KMS-11 (cell line): ENCODE measurements at regions not wholly inside any gene's neighbourhood (a gene's known extent, or its start where the extent isn't known, plus 50 kb on each side); places are given as distances from the start of the nearest gene placed in this dataset.

ENCODE experiments used
- H2AFZ ChIP-seq: fragments of 200-600 bp; sonication (generic); 2 replicates; pipeline ENCODE4 v1.6.1; 2016; ENCODE audit warnings: antibody characterized with exemption, mixed run types, low read depth
- H3K27ac ChIP-seq: fragments of 200-600 bp; sonication (generic); 2 replicates; pipeline ENCODE4 v1.6.1; 2016; ENCODE audit warnings: mild to moderate bottlenecking, mixed run types
- H3K27me3 ChIP-seq: fragments of 200-600 bp; sonication (generic); 2 replicates; pipeline ENCODE4 v1.6.1; 2017; ENCODE audit warnings: mild to moderate bottlenecking, low read depth, mixed run types, moderate library complexity; ENCODE audit not compliant: insufficient read depth
- H3K36me3 ChIP-seq: fragments of 200-600 bp; sonication (generic); 2 replicates; pipeline ENCODE4 v1.6.1; 2017; ENCODE audit warnings: mild to moderate bottlenecking, mixed run types; ENCODE audit not compliant: insufficient read depth
- H3K4me1 ChIP-seq: fragments of 200-600 bp; sonication (generic); 2 replicates; pipeline ENCODE4 v1.6.1; 2016; ENCODE audit warnings: mild to moderate bottlenecking, low read depth, mixed run types; ENCODE audit not compliant: poor library complexity, severe bottlenecking
- H3K4me2 ChIP-seq: fragments of 200-600 bp; sonication (generic); 2 replicates; pipeline ENCODE4 v1.7.0; 2016; ENCODE audit warnings: mild to moderate bottlenecking, mixed run types
- H3K4me3 ChIP-seq: fragments of 200-600 bp; sonication (generic); IDR thresholded peaks from 2 replicates; pipeline ENCODE4 v1.6.1; 2017; ENCODE audit warnings: low read depth, low read length, mixed read lengths; ENCODE audit not compliant: insufficient read depth
- H3K79me2 ChIP-seq: fragments of 200-600 bp; sonication (generic); 2 replicates; pipeline ENCODE4 v1.6.1; 2016; ENCODE audit warnings: low read depth, mixed run types; ENCODE audit not compliant: insufficient read depth
- H3K9ac ChIP-seq: fragments of 200-600 bp; sonication (generic); 2 replicates; pipeline ENCODE4 v1.6.1; 2016; ENCODE audit warnings: mild to moderate bottlenecking, mixed run types
- H4K20me1 ChIP-seq: fragments of 200-600 bp; sonication (generic); 2 replicates; pipeline ENCODE4 v1.6.1; 2016; ENCODE audit warnings: mild to moderate bottlenecking, mixed run types; ENCODE audit not compliant: insufficient read depth
- CTCF ChIP-seq: fragments of 200-600 bp; sonication (generic); conservative IDR thresholded peaks from 2 replicates; pipeline ENCODE4 v1.6.1; 2017; ENCODE audit warnings: low read depth, mild to moderate bottlenecking, antibody characterized with exemption, low read length, moderate library complexity, mixed read lengths

DNA sequence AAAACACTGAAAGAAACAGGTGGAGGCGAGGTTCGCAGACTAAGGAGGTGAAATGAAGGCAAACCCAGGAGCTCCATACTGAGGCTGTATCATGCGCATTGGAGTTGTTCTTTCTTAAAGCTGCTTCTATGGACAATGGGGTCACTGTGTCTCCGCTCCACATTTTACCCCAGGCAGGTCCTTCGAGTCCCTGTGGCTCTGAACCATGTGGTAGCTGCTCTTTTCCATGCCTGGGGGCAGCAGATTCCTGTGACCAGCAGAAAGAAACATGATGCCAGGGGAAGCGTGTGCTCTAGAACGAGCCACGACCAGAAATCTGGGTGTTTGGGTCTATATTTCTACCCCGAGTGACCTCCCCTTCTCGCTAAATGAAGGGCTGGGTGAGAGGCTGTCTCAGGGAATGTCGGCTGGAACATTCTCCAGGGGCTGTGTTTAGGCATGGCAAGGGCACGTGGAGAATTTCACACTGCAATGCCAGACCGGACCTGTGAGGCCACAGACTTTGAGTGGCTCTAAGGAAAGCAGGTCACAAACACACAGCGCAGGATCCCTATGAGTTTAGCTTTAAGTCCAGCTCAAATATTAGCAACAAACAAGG lies 95.7 kb upstream of the IRS2 start:
- Histone ChIP-seq H3K4me1 (no peaks in the 10 kb centered on the region), H3K4me2 (no peak overlapping the region), H3K4me3 (no peak overlapping the region), H3K9ac (no peak overlapping the region), H3K36me3 (no peaks in the 10 kb centered on the region), H2AFZ (no peak overlapping the region), H4K20me1 (no peaks in the 10 kb centered on the region), H3K27ac (no peak overlapping the region), H3K27me3 (no peaks in the 10 kb centered on the region), H3K79me2 (no peaks in the 10 kb centered on the region)
- TF ChIP-seq CTCF: no peak

DNA sequence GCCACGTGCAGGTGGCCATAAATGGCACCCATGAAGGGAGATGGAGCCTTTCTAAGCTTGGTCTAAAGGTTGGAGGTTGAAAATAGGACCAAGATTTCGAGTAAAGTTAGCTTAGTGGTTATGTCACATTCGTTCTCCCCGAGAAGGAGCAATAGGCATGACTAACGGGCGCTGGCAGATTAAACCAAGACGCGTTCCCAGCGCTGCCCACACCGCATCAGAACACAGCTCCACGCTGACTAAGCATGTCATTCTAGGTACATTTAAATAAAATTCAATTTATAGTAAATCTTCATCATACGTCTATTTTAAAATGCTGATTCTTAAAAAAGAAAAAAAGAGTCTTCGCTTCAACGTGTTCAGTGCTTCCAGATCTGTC lies 95.0 kb upstream of the IRS2 start:
- TF ChIP-seq CTCF: no peak
- Histone ChIP-seq H4K20me1 (no peaks in the 10 kb centered on the region), H3K4me3 (no peak overlapping the region), H3K79me2 (no peaks in the 10 kb centered on the region), H3K27me3 (no peaks in the 10 kb centered on the region), H3K4me1 (no peaks in the 10 kb centered on the region), H2AFZ (no peak overlapping the region), H3K27ac (no peak overlapping the region), H3K36me3 (no peaks in the 10 kb centered on the region), H3K4me2 (no peak overlapping the region), H3K9ac (no peak overlapping the region)

GRCh38 chr13:109880371-109881346 lies 94.3 kb upstream of the IRS2 start:
- H3K4me3 ChIP-seq: no peak overlapping the region
- H3K4me1 ChIP-seq: no peaks in the 10 kb centered on the region
- H3K4me2 ChIP-seq: no peak overlapping the region

DNA sequence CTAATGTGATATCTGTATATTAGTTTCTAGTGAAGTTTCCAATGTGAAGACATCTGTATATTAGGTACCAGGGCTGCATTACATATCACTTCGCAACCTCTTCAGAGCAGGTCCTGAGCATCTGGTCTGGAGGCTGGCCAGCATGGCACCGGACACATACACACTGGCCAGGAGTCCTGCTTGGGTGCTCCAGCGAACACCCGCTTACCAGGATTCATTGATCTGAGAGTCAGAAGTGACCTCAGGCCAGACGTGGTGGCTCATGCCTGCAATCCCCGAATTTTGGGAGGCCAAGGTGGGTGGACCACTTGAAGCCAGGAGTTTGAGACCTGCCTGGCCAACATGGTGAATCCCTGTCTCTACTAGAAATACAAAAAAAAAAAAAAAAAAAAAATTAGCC lies 93.0 kb upstream of the IRS2 start:
- Histone ChIP-seq H3K4me2 (no peak overlapping the region), H3K9ac (no peak overlapping the region), H3K27me3 (no peaks in the 10 kb centered on the region), H3K36me3 (no peaks in the 10 kb centered on the region), H3K4me1 (no peaks in the 10 kb centered on the region), H3K79me2 (no peaks in the 10 kb centered on the region), H3K27ac (no peak overlapping the region), H3K4me3 (no peak overlapping the region), H4K20me1 (no peaks in the 10 kb centered on the region), H2AFZ (no peak overlapping the region)
- TF ChIP-seq CTCF: no peak

More at GRCh38 chr13:109880371-109881346, 94.3 kb upstream of the IRS2 start:
- Histone ChIP-seq H3K79me2 (no peaks in the 10 kb centered on the region), H3K36me3 (no peaks in the 10 kb centered on the region), H3K27ac (no peak overlapping the region), H3K27me3 (no peaks in the 10 kb centered on the region), H4K20me1 (no peaks in the 10 kb centered on the region), H2AFZ (no peak overlapping the region), H3K9ac (no peak overlapping the region)
- no peak for TF ChIP-seq CTCF
